H1 (cell line): ENCODE measurements at regions not wholly inside any gene's neighbourhood (a gene's known extent, or its start where the extent isn't known, plus 50 kb on each side); places are given as distances from the start of the nearest gene placed in this dataset.

Experiments used
- EP300 ChIP-seq, 2 experiments: IDR thresholded peaks; 1 replicate in 1 of 2; 2 replicates in 1 of 2; pipeline ENCODE4 v1.6.1; 2011 to 2012; ENCODE audit warnings: low read depth in 2 of 2, low read length in 2 of 2, mild to moderate bottlenecking in 2 of 2, borderline replicate concordance in 1 of 2, inconsistent platforms in 1 of 2, moderate library complexity in 1 of 2
- HDAC6 ChIP-seq: IDR thresholded peaks from one replicate; pipeline ENCODE4 v1.7.1; 2012; ENCODE audit warnings: low read depth, mild to moderate bottlenecking, inconsistent platforms, low read length, moderate library complexity
- TF ChIP-seq, protein P1 (sequence below): IDR thresholded peaks from 2 replicates; pipeline ENCODE4 v1.6.1; 2011; ENCODE audit warnings: low read depth, mild to moderate bottlenecking, low read length; ENCODE audit not compliant: insufficient read depth

DNA sequence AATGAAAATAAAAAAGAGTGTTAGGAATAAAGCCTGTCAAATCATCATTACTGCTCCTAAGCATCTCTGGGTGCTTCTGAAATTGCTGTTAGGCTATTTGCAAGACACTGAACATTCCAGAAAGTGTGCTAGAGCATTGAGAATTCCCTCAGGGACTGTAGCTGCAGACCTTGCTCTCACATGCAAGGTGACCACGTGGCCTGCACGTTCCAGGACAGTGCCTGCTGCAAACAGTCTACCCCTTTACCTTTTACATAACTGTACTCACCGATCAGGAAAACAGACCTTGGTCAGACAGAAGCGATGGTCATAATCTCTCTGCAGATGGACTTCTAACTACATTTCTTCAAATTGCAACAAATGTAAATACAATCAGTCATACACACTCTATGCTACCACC, 164.5 kb downstream of the PSMG1 start (continued):
- TF ChIP-seq HDAC6 = no peak
- no peak for TF ChIP-seq EP300 (IDR thresholded peaks at IDR 0.05; ENCODE audit: borderline replicate concordance in 1 of 2, low read depth in 2 of 2, low read length in 2 of 2)
- TF ChIP-seq, protein P1, sequence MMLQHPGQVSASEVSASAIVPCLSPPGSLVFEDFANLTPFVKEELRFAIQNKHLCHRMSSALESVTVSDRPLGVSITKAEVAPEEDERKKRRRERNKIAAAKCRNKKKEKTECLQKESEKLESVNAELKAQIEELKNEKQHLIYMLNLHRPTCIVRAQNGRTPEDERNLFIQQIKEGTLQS = no peak
